Astrocyte of the cerebellum (primary cell): ENCODE measurements at regions not wholly inside any gene's neighbourhood (a gene's known extent, or its start where the extent isn't known, plus 50 kb on each side); places are given as distances from the start of the nearest gene placed in this dataset.

Source experiments
- DNase-seq: peaks from one replicate; pipeline ENCODE4 v3.0.0-alpha.2; 2011; ENCODE audit warnings: low read depth
- H3K4me3 ChIP-seq: 2 replicates; pipeline ENCODE4 v1.5.1; 2011; ENCODE audit warnings: mild to moderate bottlenecking, low read depth, low read length, moderate library complexity
- CTCF ChIP-seq: IDR thresholded peaks from 2 replicates; pipeline ENCODE4 v1.5.1; 2012; ENCODE audit warnings: low read length, low read depth, moderate library complexity, mild to moderate bottlenecking; ENCODE audit errors: missing control alignments
- in situ Hi-C: cut with HindIII; loops from 2 replicates; pipeline ENCODE4 v1.10.0; 2017; ENCODE audit warnings: low sequenced_read_pairs

GRCh38 chr7:69002416-69002815, 595.9 kb upstream of the AUTS2 start:
- DNase-seq: peak; percentile 20
- TF ChIP-seq CTCF: no peak
- H3K4me3 ChIP-seq: no peak overlapping the region
- in situ Hi-C loops: loop anchor here (10.0 kb wide), 1 partner anchor 62 kb away; no protein-coding TSS in a partner anchor

- TF ChIP-seq CTCF: no peak
- no peak overlapping the region for H3K4me3 ChIP-seq
- in situ Hi-C loops: no loop called here
- no peak for DNase-seq
Observed at GRCh38 chr7:69012149-69012548, 586.1 kb upstream of the AUTS2 start.

- H3K4me3 ChIP-seq: no peak overlapping the region
- TF ChIP-seq CTCF: no peak
- in situ Hi-C loops: no loop called here
- no peak for DNase-seq
Observed at GRCh38 chr7:69017208-69017607, 581.1 kb upstream of the AUTS2 start.

GRCh38 chr7:69018200-69018599, 580.1 kb upstream of the AUTS2 start:
- H3K4me3 ChIP-seq: no peak overlapping the region
- no peak for TF ChIP-seq CTCF
- no peak for DNase-seq
- in situ Hi-C loops: no loop called here

GRCh38 chr7:69019437-69019836, 578.8 kb upstream of the AUTS2 start:
- no peak for TF ChIP-seq CTCF
- in situ Hi-C loops: no loop called here
- DNase-seq: no peak
- H3K4me3 ChIP-seq: no peak overlapping the region

- TF ChIP-seq CTCF: no peak
- H3K4me3 ChIP-seq: no peak overlapping the region
- in situ Hi-C loops: no loop called here
- DNase-seq: no peak
Observed at GRCh38 chr7:69020536-69020935, 577.7 kb upstream of the AUTS2 start.

- in situ Hi-C loops: no loop called here
- no peak for TF ChIP-seq CTCF
- no peak overlapping the region for H3K4me3 ChIP-seq
- no peak for DNase-seq
Observed at GRCh38 chr7:69025249-69025648, 573.0 kb upstream of the AUTS2 start.
